RWPE2 (cell line): ENCODE measurements at regions not wholly inside any gene's neighbourhood (a gene's known extent, or its start where the extent isn't known, plus 50 kb on each side); places are given as distances from the start of the nearest gene placed in this dataset.

ENCODE experiments used
- ATAC-seq: fragments of 200-7000 bp; cut with Tn5 transposase; 3 replicates; pipeline ENCODE4 v1.9.1; 2021; ENCODE audit warnings: low read depth
- DNase-seq: peaks from one replicate; pipeline ENCODE4 v3.0.0-alpha.2; 2020; ENCODE audit warnings: low spot score
- H3K27ac ChIP-seq: fragments of 450-650 bp; 2 replicates; pipeline ENCODE4 v1.5.1; 2017; ENCODE audit warnings: mild to moderate bottlenecking; ENCODE audit not compliant: poor library complexity, severe bottlenecking
- H3K27me3 ChIP-seq: fragments of 250-450 bp; sonication (Bioruptor Pico); 2 replicates; pipeline ENCODE4 v1.5.1; 2021; ENCODE audit warnings: mild to moderate bottlenecking, moderate library complexity; ENCODE audit not compliant: insufficient read depth, poor library complexity, severe bottlenecking
- H3K36me3 ChIP-seq: fragments of 250-450 bp; sonication (Bioruptor Pico); 2 replicates; pipeline ENCODE4 v1.5.1; 2020; ENCODE audit warnings: low read depth, mild to moderate bottlenecking, moderate library complexity
- H3K4me1 ChIP-seq: fragments of 250-450 bp; sonication (Bioruptor Pico); 2 replicates; pipeline ENCODE4 v1.5.1; 2021; ENCODE audit warnings: mild to moderate bottlenecking, moderate library complexity; ENCODE audit not compliant: insufficient read depth, poor library complexity, severe bottlenecking
- H3K4me3 ChIP-seq: fragments of 250-450 bp; sonication (Bioruptor Pico); 2 replicates; pipeline ENCODE4 v1.5.1; 2021; ENCODE audit warnings: mild to moderate bottlenecking, moderate library complexity; ENCODE audit not compliant: severe bottlenecking
- H3K9me3 ChIP-seq: fragments of 250-450 bp; sonication (Bioruptor Pico); 2 replicates; pipeline ENCODE4 v1.5.1; 2021; ENCODE audit warnings: mild to moderate bottlenecking, moderate library complexity; ENCODE audit not compliant: severe bottlenecking
- TF ChIP-seq, protein P1 (sequence below): fragments of 450-650 bp; IDR thresholded peaks from one replicate; pipeline ENCODE4 v1.5.1; 2017; ENCODE audit warnings: mild to moderate bottlenecking, moderate library complexity; ENCODE audit not compliant: poor library complexity, severe bottlenecking

GRCh38 chr6:104589940-104590339 is 269.8 kb downstream of the HACE1 start:
- ATAC-seq (no peak), DNase-seq (no peak)
- TF ChIP-seq, protein P1, sequence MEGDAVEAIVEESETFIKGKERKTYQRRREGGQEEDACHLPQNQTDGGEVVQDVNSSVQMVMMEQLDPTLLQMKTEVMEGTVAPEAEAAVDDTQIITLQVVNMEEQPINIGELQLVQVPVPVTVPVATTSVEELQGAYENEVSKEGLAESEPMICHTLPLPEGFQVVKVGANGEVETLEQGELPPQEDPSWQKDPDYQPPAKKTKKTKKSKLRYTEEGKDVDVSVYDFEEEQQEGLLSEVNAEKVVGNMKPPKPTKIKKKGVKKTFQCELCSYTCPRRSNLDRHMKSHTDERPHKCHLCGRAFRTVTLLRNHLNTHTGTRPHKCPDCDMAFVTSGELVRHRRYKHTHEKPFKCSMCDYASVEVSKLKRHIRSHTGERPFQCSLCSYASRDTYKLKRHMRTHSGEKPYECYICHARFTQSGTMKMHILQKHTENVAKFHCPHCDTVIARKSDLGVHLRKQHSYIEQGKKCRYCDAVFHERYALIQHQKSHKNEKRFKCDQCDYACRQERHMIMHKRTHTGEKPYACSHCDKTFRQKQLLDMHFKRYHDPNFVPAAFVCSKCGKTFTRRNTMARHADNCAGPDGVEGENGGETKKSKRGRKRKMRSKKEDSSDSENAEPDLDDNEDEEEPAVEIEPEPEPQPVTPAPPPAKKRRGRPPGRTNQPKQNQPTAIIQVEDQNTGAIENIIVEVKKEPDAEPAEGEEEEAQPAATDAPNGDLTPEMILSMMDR: no peak
- Histone ChIP-seq H3K27me3 (no peaks in the 10 kb centered on the region), H3K36me3 (no peaks in the 10 kb centered on the region), H3K27ac (no peak overlapping the region), H3K4me3 (no peak overlapping the region), H3K4me1 (no peaks in the 10 kb centered on the region), H3K9me3 (no peaks in the 10 kb centered on the region)

DNA sequence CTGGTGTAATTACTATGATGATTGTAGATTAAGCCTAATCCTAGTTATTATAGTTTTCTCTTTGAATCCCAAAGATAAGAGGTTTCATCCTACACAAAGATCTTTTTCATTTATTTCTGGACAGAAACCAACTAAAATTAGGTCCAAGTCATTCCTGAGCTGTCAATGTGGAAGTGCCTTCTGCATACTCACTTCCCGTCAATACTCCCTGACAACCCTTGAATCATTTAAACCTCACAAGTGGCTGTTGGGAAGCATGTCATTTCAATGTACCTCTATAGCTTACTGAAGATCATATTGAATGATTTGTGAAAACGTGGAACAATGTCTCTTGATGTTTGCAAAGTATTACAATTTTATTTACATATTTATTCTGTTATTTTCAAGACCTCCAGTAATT is 274.1 kb downstream of the HACE1 start:
- Histone ChIP-seq H3K9me3 (no peaks in the 10 kb centered on the region), H3K36me3 (no peaks in the 10 kb centered on the region), H3K4me3 (no peak overlapping the region), H3K27me3 (no peaks in the 10 kb centered on the region), H3K27ac (no peak overlapping the region), H3K4me1 (no peaks in the 10 kb centered on the region)
- TF ChIP-seq, protein P1: no peak
- no peak for DNase-seq
- no peak for ATAC-seq

DNA sequence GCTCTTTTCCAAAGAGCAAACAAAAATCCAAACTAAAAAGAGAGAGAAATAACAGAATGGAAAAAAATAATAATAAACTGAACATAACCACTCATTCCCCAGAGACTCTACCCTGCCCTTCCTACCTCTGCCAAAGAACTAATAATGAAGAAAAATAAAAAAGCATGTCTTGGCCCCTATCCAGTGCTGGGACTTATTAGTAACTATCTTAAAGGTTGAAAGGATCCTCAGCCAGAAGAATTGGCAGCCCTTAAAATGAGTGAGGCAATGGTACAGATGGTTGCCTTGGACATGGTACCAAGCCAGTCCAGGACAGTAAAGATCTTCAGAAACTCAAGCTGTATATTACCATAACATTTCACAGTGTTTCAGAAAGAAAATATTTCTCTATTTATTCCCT is 279.3 kb downstream of the HACE1 start:
- TF ChIP-seq, protein P1: no peak
- no peaks in the 10 kb centered on the region for H3K27me3 ChIP-seq
- DNase-seq: no peak
- no peaks in the 10 kb centered on the region for H3K9me3 ChIP-seq
- H3K4me1 ChIP-seq: no peaks in the 10 kb centered on the region
- no peaks in the 10 kb centered on the region for H3K36me3 ChIP-seq
- H3K4me3 ChIP-seq: no peak overlapping the region
- no peak overlapping the region for H3K27ac ChIP-seq
- ATAC-seq: no peak

- no peaks in the 10 kb centered on the region for H3K9me3 ChIP-seq
- ATAC-seq: no peak
- TF ChIP-seq, protein P1: no peak
- H3K27ac ChIP-seq: no peak overlapping the region
- H3K36me3 ChIP-seq: no peaks in the 10 kb centered on the region
- H3K27me3 ChIP-seq: no peaks in the 10 kb centered on the region
- no peak for DNase-seq
- no peak overlapping the region for H3K4me3 ChIP-seq
- no peaks in the 10 kb centered on the region for H3K4me1 ChIP-seq
Measured at GRCh38 chr6:104579310-104579863, 280.3 kb downstream of the HACE1 start.

DNA sequence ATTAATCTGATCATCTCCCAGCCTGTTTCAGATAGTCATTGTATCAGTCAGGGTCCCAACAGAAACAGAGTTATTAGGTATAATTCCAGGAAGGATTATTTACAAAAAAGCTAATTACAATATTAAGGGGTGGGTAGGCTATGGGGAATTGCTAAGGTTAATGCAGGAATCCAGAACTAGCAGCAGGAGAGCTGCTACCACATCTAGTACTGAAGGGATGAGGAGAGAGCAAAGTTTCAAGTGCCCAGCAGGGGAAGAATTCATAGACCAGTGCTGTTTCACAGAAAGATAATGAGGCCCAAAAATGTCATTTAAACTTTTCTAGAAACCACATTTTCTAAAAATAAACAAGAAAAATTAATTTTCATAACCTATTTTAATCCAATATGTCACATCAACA is 284.2 kb downstream of the HACE1 start:
- H3K9me3 ChIP-seq: no peaks in the 10 kb centered on the region
- no peak for DNase-seq
- H3K36me3 ChIP-seq: no peaks in the 10 kb centered on the region
- no peak for ATAC-seq
- no peak overlapping the region for H3K27ac ChIP-seq
- H3K4me3 ChIP-seq: no peak overlapping the region
- TF ChIP-seq, protein P1: no peak
- H3K4me1 ChIP-seq: no peaks in the 10 kb centered on the region
- no peaks in the 10 kb centered on the region for H3K27me3 ChIP-seq
